Gastrocnemius medialis (tissue), 4 donors: ENCODE measurements at regions not wholly inside any gene's neighbourhood (a gene's known extent, or its start where the extent isn't known, plus 50 kb on each side); places are given as distances from the start of the nearest gene placed in this dataset.

Experiments
- CTCF ChIP-seq, 5 experiments: fragments of 450-650 bp in 3 of 5; fragments of 200-600 bp in 2 of 5; sonication (generic) in 2 of 5; IDR thresholded peaks in 4 of 5; conservative IDR thresholded peaks in 1 of 5; 1 replicate in 4 of 5; 2 replicates in 1 of 5; pipeline ENCODE4 v1.5.1; 2016 to 2019; ENCODE audit warnings: antibody characterized with exemption in 5 of 5, mild to moderate bottlenecking in 3 of 5, moderate library complexity in 3 of 5
- POLR2A ChIP-seq, 2 donors: fragments of 450-650 bp; IDR thresholded peaks; one replicate each; pipeline ENCODE4 v1.6.1; 2017; ENCODE audit warnings: antibody characterized with exemption in 2 of 2, mild to moderate bottlenecking in 2 of 2, moderate library complexity in 2 of 2

GRCh38 chr9:26263478-26263877, 585.2 kb upstream of the TUSC1 start:
- TF ChIP-seq CTCF (IDR thresholded peaks at IDR 0.05 in 4 of 5, conservative IDR thresholded peaks at IDR 0.05 in 1 of 5) (no peak), POLR2A (IDR thresholded peaks at IDR 0.05) (no peak)
